SJSA1 (cell line): ENCODE measurements at regions not wholly inside any gene's neighbourhood (a gene's known extent, or its start where the extent isn't known, plus 50 kb on each side); places are given as distances from the start of the nearest gene placed in this dataset.

Experiments
- DNase-seq, 2 experiments: peaks; one replicate each; pipeline ENCODE4 v3.0.0-alpha.2; 2015 to 2020; ENCODE audit warnings: low spot score in 2 of 2, low read depth in 1 of 2
- H3K27ac ChIP-seq: fragments of 250-450 bp; sonication (Bioruptor Pico); 2 replicates; pipeline ENCODE4 v1.5.1; 2020; ENCODE audit warnings: mild to moderate bottlenecking, moderate library complexity
- H3K27me3 ChIP-seq: fragments of 250-450 bp; sonication (Bioruptor Pico); replicated peaks from 2 replicates; pipeline ENCODE4 v1.5.1; 2020; ENCODE audit warnings: mild to moderate bottlenecking, moderate library complexity
- H3K36me3 ChIP-seq: fragments of 250-450 bp; sonication (Bioruptor Pico); 2 replicates; pipeline ENCODE4 v1.5.1; 2020; ENCODE audit warnings: mild to moderate bottlenecking
- H3K4me1 ChIP-seq: fragments of 250-450 bp; sonication (Bioruptor Pico); replicated peaks from 2 replicates; pipeline ENCODE4 v1.6.1; 2021; ENCODE audit warnings: mild to moderate bottlenecking
- H3K4me3 ChIP-seq: fragments of 250-450 bp; sonication (Bioruptor Pico); 2 replicates; pipeline ENCODE4 v1.5.1; 2020; ENCODE audit warnings: mild to moderate bottlenecking
- H3K9me3 ChIP-seq: fragments of 250-450 bp; sonication (Bioruptor Pico); replicated peaks from 2 replicates; pipeline ENCODE4 v1.5.1; 2020; ENCODE audit warnings: mild to moderate bottlenecking

DNA sequence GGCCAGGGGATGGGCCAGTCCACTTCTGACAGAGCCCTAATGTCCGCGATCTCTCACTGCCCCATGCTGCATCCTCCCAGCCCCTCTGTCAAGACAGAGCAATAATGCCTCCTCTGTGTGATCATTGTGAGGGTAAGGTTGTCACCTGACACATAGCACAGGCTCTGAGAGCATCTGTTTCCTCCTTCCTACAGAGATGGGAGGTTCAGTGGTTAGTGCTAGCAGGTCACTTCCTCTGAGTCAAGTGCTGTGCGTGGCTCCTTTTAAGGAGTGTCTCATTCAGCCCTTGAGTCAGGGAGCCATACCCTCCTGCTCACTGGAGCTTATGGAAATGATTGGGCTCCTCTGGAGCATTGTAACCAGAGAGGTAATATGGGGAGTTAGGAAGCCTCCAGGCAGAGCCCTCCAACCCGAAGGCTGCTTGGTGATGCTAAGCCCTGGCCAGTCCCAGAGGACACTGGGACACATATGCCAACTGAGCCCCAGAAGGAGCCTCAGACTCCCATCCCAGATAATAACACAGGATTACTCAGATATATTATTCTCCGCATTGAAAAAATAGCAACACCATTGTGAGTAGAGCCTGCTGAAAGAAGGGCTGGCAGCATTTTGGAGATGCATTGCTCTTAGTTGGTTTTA, 189.0 kb downstream of the GALNT1 start:
- H3K4me3 ChIP-seq = no peak overlapping the region
- H3K9me3 ChIP-seq = no peaks in the 10 kb centered on the region
- DNase-seq = no peak
- H3K36me3 ChIP-seq = no peaks in the 10 kb centered on the region
- 0 out of 2 replicates have a peak, but pooled peaks cover 5% of the 10 kb centered on the region for H3K27me3 ChIP-seq
- H3K4me1 ChIP-seq = no peaks in the 10 kb centered on the region
- no peak overlapping the region for H3K27ac ChIP-seq

DNA sequence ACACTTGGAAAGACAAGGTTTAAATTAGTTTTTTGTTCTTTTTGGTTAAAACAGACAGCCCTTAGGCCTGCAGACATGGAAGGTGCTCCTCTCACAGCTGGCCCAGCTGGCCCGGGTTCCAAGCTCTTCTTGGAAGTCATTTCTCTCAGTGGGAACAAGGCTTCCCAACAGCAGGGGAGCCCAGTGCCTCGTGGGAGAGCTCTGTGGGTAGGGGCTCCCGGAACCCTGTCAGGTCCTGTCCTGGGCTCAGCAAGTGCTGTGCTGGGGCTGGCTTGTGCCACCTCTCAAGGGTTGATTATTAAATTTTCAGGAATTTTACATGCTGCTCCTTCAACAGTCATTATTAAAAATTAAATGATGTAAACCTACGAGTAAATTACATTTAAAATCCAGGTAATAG, 189.6 kb downstream of the GALNT1 start:
- no peaks in the 10 kb centered on the region for H3K9me3 ChIP-seq
- H3K36me3 ChIP-seq = no peaks in the 10 kb centered on the region
- DNase-seq = no peak

DNA sequence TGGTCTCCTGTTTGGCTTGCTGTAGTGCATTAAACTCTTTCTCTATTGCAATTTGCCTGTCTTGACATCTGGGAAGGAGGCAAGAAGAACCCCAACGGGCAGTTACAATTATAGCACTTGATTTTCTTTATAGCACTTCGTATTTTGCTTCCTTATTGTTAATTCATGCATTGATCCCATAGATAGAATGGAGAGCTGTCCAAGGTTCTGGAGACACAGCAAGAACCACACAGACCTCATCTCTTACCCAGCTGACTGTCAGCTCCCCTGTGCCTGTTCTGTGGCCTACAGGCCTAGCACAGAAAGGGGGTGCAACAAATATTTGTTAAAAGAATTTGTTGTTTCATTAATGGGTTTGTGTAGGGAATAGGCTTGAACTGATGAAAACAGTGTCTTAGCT, 194.3 kb downstream of the GALNT1 start:
- Histone ChIP-seq H3K9me3 (no peaks in the 10 kb centered on the region), H3K27me3 (no peaks in the 10 kb centered on the region), H3K27ac (no peak overlapping the region), H3K4me1 (no peaks in the 10 kb centered on the region), H3K36me3 (no peaks in the 10 kb centered on the region), H3K4me3 (no peak overlapping the region)
- no peak for DNase-seq

More for the DNA sequence above, 189.6 kb downstream of the GALNT1 start:
- Histone ChIP-seq H3K4me3 (no peak overlapping the region), H3K27ac (no peak overlapping the region), H3K4me1 (no peaks in the 10 kb centered on the region), H3K27me3 (0 out of 2 replicates have a peak, but pooled peaks cover 5% of the 10 kb centered on the region)

DNA sequence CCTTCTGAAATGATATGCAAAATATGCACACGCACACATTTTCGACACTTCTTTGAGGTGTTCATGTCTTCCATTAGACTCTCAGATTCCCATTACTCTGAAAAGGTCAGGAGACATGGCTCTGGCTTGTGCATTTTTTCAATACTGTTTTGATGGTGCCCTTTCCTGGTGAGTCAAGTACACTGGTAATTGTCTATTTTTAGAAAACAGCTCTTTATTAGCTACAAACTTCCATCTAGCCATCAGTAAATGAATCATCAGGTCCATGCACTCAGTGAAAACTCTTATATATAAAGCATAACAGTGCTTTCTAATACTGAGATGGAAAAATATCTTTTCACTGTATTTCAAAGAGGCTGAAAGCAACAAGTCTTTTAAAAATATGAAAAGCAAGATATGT, 194.9 kb downstream of the GALNT1 start:
- Histone ChIP-seq H3K9me3 (no peaks in the 10 kb centered on the region), H3K27me3 (no peaks in the 10 kb centered on the region), H3K4me3 (no peak overlapping the region), H3K4me1 (no peaks in the 10 kb centered on the region), H3K27ac (no peak overlapping the region), H3K36me3 (no peaks in the 10 kb centered on the region)
- no peak for DNase-seq

DNA sequence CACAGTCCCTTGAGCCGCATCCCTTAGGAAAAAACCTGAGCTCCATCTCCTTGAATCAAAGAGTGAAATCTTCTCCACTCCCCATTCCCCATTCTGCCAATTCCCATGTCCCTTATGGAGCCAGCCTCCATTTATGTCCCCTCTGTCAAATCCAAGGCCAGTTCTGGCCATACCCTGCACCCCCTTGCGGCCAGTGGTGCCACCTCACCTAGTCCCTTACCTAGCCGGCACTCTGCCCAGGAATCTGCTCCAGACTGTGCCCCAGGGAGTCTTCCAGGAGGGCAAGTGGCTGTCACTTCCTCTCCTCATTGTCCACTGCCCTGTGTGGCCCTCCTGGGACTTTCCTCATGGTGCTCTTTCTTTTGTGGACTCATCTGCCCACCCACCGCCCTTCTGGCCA, 195.4 kb upstream of the RMP24 start:
- no peak overlapping the region for H3K27ac ChIP-seq
- DNase-seq = no peak
- no peaks in the 10 kb centered on the region for H3K36me3 ChIP-seq
- no peaks in the 10 kb centered on the region for H3K9me3 ChIP-seq
- H3K27me3 ChIP-seq = no peaks in the 10 kb centered on the region
- H3K4me3 ChIP-seq = no peak overlapping the region
- H3K4me1 ChIP-seq = no peaks in the 10 kb centered on the region

DNA sequence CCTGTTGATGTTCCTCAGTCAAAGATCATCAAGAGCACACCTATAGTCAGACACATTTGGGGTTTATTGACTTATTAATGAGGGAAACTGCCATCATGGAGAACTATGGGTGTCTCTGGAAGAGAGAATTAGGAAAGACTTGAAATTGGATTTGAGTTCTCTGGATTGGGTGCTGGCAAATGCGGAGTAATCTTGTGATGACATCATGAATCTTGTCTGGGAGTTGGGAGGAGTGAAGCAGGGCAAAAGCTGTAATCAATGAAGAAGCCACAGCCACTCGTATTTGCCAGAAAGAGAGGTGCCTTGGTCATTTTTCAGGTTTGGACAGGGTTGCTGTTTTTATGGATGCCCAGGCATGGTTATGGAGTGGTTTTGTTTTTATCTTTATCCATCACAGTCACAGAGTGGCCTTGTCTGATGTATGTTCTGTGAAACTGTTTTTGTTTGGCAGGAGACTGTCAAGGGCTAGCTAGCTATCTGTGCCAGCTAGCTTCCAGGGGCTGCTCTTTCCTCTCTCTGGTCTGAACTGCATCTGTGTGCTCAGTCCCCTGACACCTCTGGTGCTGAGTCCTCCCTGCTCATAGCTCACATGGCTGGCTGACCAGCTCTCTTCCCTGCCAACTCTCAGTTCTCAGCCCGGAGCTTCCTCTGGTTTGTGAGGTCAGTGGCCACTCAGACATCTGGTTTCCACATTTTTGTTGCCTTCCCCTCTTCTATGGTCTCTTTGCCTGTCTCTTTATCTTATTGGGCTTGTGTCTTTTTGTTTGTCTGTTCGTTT, 193.4 kb upstream of the RMP24 start:
- no peaks in the 10 kb centered on the region for H3K27me3 ChIP-seq
- no peak overlapping the region for H3K27ac ChIP-seq
- H3K4me1 ChIP-seq = no peaks in the 10 kb centered on the region

DNA sequence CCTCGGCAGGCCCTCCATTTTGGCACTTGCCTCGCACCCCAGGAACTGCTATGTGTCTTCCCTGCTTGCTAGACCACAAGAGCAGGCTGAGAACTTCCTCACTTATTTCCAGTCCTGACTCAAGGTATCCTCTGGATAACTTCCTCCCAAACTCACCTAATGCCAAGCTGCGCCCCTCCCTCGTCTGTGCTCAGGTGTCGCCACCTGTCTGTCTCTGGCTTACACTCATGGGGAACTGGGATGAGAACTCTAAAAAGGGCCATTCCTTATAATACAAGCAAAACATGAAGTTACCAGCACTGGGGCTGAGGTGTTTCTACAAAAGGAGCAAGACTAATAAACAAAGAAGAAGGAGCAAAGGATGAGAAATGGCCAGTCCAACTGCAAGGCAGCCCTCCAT, 191.5 kb upstream of the RMP24 start:
- Histone ChIP-seq H3K4me1 (no peaks in the 10 kb centered on the region), H3K36me3 (no peaks in the 10 kb centered on the region), H3K27me3 (no peaks in the 10 kb centered on the region), H3K27ac (no peak overlapping the region), H3K9me3 (no peaks in the 10 kb centered on the region), H3K4me3 (no peak overlapping the region)
- no peak for DNase-seq

More for the DNA sequence above, 193.4 kb upstream of the RMP24 start:
- Histone ChIP-seq H3K9me3 (no peaks in the 10 kb centered on the region), H3K36me3 (no peaks in the 10 kb centered on the region), H3K4me3 (no peak overlapping the region)
- DNase-seq = no peak

DNA sequence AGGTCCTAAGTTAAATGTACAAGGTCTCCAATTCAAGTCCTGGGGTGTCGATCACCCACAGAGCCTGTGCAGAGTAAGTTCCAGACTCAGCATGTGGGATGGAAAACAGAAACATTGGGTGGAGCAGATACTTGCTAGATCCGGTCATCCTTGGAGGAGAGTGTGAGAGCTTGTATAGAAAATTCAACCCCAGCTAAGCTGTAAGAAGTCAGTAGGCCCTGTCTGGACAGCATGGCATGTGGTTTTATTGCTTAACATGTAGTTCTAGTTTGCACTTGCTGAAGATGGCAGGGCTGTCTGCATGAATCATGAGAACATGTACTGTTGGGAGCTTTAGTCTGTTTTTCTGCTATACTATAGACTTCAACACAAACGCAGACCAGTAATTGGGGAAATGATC, 189.6 kb upstream of the RMP24 start:
- no peaks in the 10 kb centered on the region for H3K27me3 ChIP-seq

DNA sequence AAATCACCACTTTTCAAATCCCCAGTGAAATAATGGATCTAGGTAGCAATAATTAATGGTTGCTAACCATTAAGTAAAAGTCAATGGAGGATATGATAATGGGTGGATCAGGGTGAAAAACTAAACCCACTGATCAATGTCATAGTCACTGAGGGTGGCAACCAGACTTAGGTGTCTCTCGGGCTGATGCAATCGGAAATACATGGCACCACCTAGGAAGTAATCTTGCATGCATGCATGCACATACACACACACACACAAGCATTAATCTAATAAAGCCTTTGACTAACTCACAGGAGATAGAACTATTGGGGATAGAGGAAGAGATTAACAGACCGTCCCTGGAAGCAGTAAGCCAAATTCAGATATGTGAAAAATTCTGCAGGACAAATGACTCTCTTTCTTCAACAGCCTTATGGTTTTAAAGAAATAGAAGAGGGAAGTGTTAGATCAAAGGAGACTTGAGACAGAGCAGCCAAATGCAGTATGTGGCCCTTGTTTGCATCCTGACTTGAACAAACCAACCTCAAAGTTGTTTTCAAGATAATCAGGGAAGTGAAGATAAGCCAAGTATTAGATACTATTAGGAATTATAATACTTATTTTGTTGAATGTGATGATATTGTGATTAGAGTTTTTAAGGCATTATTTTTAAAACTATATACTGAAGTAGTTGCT, 186.0 kb upstream of the RMP24 start:
- DNase-seq = no peak
- H3K27ac ChIP-seq = no peak overlapping the region
- no peaks in the 10 kb centered on the region for H3K9me3 ChIP-seq
- no peaks in the 10 kb centered on the region for H3K27me3 ChIP-seq
- no peaks in the 10 kb centered on the region for H3K4me1 ChIP-seq
- no peak overlapping the region for H3K4me3 ChIP-seq
- no peaks in the 10 kb centered on the region for H3K36me3 ChIP-seq

More for the DNA sequence above, 189.6 kb upstream of the RMP24 start:
- Histone ChIP-seq H3K27ac (no peak overlapping the region), H3K4me1 (no peaks in the 10 kb centered on the region), H3K4me3 (no peak overlapping the region), H3K36me3 (no peaks in the 10 kb centered on the region), H3K9me3 (no peaks in the 10 kb centered on the region)
- DNase-seq = no peak

DNA sequence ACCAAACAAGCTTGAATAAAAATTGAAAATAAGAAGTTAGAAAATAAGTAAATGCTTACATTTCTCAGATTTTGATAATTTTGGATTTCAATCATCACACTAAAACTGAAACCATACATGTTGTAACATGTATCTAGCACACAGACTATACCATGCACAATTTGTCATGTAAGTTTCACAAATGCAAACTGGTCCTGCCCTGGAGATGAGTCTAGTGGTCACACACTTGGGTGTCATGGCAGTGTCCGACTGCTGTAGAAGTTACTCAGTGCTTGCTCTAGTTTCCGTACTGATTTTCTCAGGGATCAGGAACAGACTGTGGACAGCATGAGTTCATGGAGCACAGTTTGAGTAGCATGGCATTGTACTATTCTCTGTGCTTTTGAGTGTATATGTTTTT, 182.9 kb upstream of the RMP24 start:
- DNase-seq = no peak
- H3K4me3 ChIP-seq = no peak overlapping the region
- no peaks in the 10 kb centered on the region for H3K9me3 ChIP-seq
- no peaks in the 10 kb centered on the region for H3K27me3 ChIP-seq
- H3K36me3 ChIP-seq = no peaks in the 10 kb centered on the region
- no peaks in the 10 kb centered on the region for H3K4me1 ChIP-seq
- H3K27ac ChIP-seq = no peak overlapping the region

DNA sequence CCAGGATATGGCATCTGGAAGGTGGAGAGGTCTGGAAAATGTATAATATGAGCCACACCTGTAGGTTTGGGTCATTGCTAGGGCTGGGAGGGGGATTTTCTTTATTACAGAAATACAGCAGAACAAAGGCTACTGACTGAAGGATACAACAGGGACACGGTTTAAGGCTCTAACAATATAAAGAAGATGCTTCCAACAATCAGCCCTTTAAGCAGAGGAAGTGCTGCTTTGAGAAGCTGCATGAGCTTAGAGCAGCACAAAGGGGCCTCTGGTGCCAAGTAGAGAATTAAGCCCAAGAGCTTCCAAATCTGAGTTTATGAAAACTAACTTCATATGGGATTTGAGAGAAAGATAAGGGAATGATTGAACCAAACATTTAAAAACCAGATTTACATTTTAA, 174.5 kb upstream of the RMP24 start:
- Histone ChIP-seq H3K4me1 (no peaks in the 10 kb centered on the region), H3K36me3 (no peaks in the 10 kb centered on the region), H3K4me3 (no peak overlapping the region), H3K9me3 (no peaks in the 10 kb centered on the region), H3K27me3 (no peaks in the 10 kb centered on the region), H3K27ac (no peak overlapping the region)
- no peak for DNase-seq

DNA sequence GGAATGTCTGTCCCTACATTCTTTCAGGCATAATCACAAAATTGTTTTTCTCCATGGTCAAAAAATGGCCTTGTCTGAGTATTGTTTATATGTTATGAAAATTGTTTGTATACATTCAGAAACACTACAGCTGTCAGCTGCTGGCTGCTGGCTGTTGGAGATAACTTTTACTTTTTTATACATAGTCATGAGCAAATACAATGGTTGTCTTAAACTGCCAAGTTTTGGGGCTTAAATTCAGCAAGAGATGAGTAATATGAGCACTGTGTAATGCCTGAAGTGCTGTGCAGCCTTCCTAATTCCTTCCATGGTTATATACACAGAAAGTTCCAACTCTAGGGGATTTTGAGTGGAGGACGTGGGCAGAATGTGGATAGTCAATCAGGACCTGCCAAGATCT, 168.9 kb upstream of the RMP24 start:
- H3K27me3 ChIP-seq = no peaks in the 10 kb centered on the region
- no peaks in the 10 kb centered on the region for H3K4me1 ChIP-seq
- no peaks in the 10 kb centered on the region; the same call in 1 of the 2 replicates for H3K9me3 ChIP-seq
- no peak overlapping the region for H3K4me3 ChIP-seq
- peak in 1 of 2 experiments; percentile 13 for DNase-seq
- H3K36me3 ChIP-seq = no peaks in the 10 kb centered on the region
- no peak overlapping the region for H3K27ac ChIP-seq

DNA sequence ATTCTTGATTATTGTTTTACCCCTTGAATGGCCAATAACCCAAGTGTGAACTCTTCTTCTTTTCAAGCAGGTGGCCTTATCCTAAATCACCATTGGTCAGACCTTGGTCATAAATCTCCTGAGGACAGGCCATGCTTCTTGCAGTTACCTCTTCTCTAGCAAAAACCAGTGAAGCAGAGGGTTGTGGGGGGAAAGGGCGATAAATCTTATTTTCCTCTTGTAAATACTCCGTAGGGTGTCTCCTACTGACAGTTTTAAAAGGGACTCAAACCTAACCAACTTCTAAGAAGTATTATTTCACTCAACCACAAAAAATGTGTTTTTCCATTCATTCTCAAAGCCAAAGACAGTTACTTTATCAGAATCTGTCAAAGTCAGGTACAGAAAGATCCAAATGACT, 168.1 kb upstream of the RMP24 start:
- no peak overlapping the region for H3K4me3 ChIP-seq
- no peaks in the 10 kb centered on the region for H3K27me3 ChIP-seq
- no peak overlapping the region for H3K27ac ChIP-seq
- H3K36me3 ChIP-seq = no peaks in the 10 kb centered on the region
- no peaks in the 10 kb centered on the region for H3K4me1 ChIP-seq
- no peaks in the 10 kb centered on the region; the same call in 1 of the 2 replicates for H3K9me3 ChIP-seq
- DNase-seq = no peak

DNA sequence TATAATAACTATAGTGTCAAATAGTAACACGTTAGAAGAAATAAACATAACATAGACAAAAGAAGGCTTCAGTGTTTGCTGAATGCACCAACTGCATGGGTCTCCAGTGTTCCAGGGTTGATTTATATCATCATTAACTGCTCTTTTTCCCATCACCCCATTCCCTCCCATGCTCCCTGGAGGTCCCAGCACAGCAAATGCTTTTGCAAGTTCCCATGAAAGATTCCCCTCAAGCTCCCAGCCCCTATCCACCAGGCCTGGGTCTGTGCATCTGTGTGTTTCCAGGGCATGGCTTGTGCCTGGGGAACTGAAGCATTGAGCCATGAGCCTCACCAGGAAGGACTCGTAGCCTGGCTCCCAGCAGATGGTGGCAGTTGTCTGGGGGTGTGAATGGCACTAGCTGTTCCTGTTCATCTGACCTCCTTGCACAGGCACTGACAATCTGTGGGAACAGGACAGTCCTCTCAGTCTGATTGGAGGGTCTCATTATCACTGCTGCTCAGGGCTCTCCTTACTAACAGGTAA, 164.6 kb upstream of the RMP24 start:
- no peaks in the 10 kb centered on the region; the same call in 1 of the 2 replicates for H3K9me3 ChIP-seq
- H3K36me3 ChIP-seq = no peaks in the 10 kb centered on the region
- no peak overlapping the region for H3K4me3 ChIP-seq
- H3K4me1 ChIP-seq = no peaks in the 10 kb centered on the region
- H3K27me3 ChIP-seq = no peaks in the 10 kb centered on the region
- H3K27ac ChIP-seq = no peak overlapping the region
- DNase-seq = no peak
